DOHH2 (cell line): ENCODE measurements at regions not wholly inside any gene's neighbourhood (a gene's known extent, or its start where the extent isn't known, plus 50 kb on each side); places are given as distances from the start of the nearest gene placed in this dataset.

Experiments
- CTCF ChIP-seq: fragments of 200-600 bp; sonication (generic); IDR thresholded peaks from one replicate; pipeline ENCODE4 v1.5.1; 2014; ENCODE audit warnings: antibody characterized with exemption, mild to moderate bottlenecking, low read depth, low read length; ENCODE audit not compliant: poor library complexity, severe bottlenecking
- EZH2phosphoT487 ChIP-seq: fragments of 200-600 bp; sonication (generic); IDR thresholded peaks from 2 replicates; pipeline ENCODE4 v1.6.1; 2017; ENCODE audit warnings: borderline replicate concordance, mild to moderate bottlenecking, antibody characterized with exemption, low read length, moderate library complexity, mixed read lengths

GRCh38 chr1:164473544-164473943 lies 85.4 kb upstream of the PBX1 start:
- TF ChIP-seq CTCF (no peak), EZH2phosphoT487 (no peak)
